ENCODE measurements at regions not wholly inside any gene's neighbourhood (a gene's known extent, or its start where the extent isn't known, plus 50 kb on each side); places are given as distances from the start of the nearest gene placed in this dataset.
"Not testable (repeated sequence)": the region's sequence is repeated elsewhere in the genome, so short reads cannot be mapped to it uniquely, and the experiment has no call there.

- H3K36me3 ChIP-seq (ENCODE audit: control insufficient read depth, insufficient read depth, low read length), result no peaks in the 10 kb centered on the region
- H3K27me3 ChIP-seq (ENCODE audit: control insufficient read depth, insufficient read depth, low read length), result no peaks in the 10 kb centered on the region
- H3K4me1 ChIP-seq (ENCODE audit: control insufficient read depth, insufficient read depth, low read length), result no peaks in the 10 kb centered on the region
- no peaks in the 10 kb centered on the region for H3K9me3 ChIP-seq (ENCODE audit: control insufficient read depth, insufficient read depth, low read depth, low read length)
- H3K27ac ChIP-seq (ENCODE audit: low read length), result no peak overlapping the region
- BruUV-seq (replicated peaks), result no TSS peak
- ATAC-seq (no peak), DNase-seq (ENCODE audit: low read depth, low spot score) (no peak)
- TF ChIP-seq CTCF (IDR thresholded peaks at IDR 0.05), result no peak
- TF ChIP-seq REST (IDR thresholded peaks at IDR 0.05; ENCODE audit: insufficient read depth in 1 of 2, low read depth in 2 of 2, low read length in 1 of 2), result no peak
- TF ChIP-seq POLR2AphosphoS5 (IDR thresholded peaks at IDR 0.05; ENCODE audit: low read depth, low read length), result no peak
- no peak for TF ChIP-seq TCF7L2 (IDR thresholded peaks at IDR 0.05; ENCODE audit: low read depth, low read length)
- no peak for TF ChIP-seq SIN3A (IDR thresholded peaks at IDR 0.05; ENCODE audit: borderline replicate concordance, insufficient read depth, low read depth, low read length)
- intact Hi-C loops (cut with micrococcal nuclease; ENCODE audit: unreplicated experiment), result no loop called here
- in situ Hi-C loops (cut with HindIII; ENCODE audit: low pct_unique_long_range_greater_than_20kb, low sequenced_read_pairs), result no loop called here
- ChIA-PET POLR2A (no interaction called here), CTCF (no interaction called here)
- H3K4me3 ChIP-seq (ENCODE audit: low read depth in 2 of 2, low read length in 2 of 2), result no peak overlapping the region
These were observed 1715.1 kb upstream of the IGFBP7 start for GRCh38 chr4:58825278-58825677.

GRCh38 chr4:58818560-58818959 is 1708.4 kb upstream of the IGFBP7 start:
- H3K4me3 ChIP-seq (ENCODE audit: low read depth in 2 of 2, low read length in 2 of 2); intact Hi-C loops (cut with micrococcal nuclease; ENCODE audit: unreplicated experiment); ATAC-seq; H3K36me3 ChIP-seq (ENCODE audit: control insufficient read depth, insufficient read depth, low read length); DNase-seq (ENCODE audit: low read depth, low spot score); in situ Hi-C loops (cut with HindIII; ENCODE audit: low pct_unique_long_range_greater_than_20kb, low sequenced_read_pairs); H3K27me3 ChIP-seq (ENCODE audit: control insufficient read depth, insufficient read depth, low read length); H3K9me3 ChIP-seq (ENCODE audit: control insufficient read depth, insufficient read depth, low read depth, low read length); BruUV-seq (replicated peaks); POLR2A ChIA-PET; CTCF ChIA-PET; H3K27ac ChIP-seq (ENCODE audit: low read length); H3K4me1 ChIP-seq (ENCODE audit: control insufficient read depth, insufficient read depth, low read length): not testable (repeated sequence)

DNA sequence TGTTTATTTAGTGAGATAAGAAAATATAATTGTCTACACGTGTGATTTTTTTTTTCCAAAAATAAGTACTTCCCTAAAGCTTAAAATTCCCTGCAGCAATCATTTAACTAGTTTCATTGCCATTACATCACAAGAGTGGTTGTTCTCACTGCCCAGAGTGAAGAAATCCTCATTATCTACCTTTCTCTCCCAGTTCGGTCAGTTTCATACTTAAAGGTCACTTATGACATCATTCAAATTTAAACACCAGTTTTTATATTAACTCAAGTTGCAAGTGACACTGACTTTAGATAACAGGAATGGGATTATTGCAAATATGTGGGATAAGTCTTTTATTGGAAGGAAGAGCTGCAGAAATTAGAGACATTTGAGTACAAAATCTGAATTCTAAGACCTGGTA is 1699.8 kb upstream of the IGFBP7 start:
- Histone ChIP-seq H3K4me3 (ENCODE audit: low read depth in 2 of 2, low read length in 2 of 2) (no peak overlapping the region), H3K27me3 (ENCODE audit: control insufficient read depth, insufficient read depth, low read length) (no peaks in the 10 kb centered on the region), H3K27ac (ENCODE audit: low read length) (no peak overlapping the region), H3K9me3 (ENCODE audit: control insufficient read depth, insufficient read depth, low read depth, low read length) (no peaks in the 10 kb centered on the region), H3K36me3 (ENCODE audit: control insufficient read depth, insufficient read depth, low read length) (no peaks in the 10 kb centered on the region), H3K4me1 (ENCODE audit: control insufficient read depth, insufficient read depth, low read length) (no peaks in the 10 kb centered on the region)
- in situ Hi-C loops (cut with HindIII; ENCODE audit: low pct_unique_long_range_greater_than_20kb, low sequenced_read_pairs) (no loop called here), intact Hi-C loops (cut with micrococcal nuclease; ENCODE audit: unreplicated experiment) (no loop called here)
- CTCF ChIA-PET, result no interaction called here
- ATAC-seq (no peak), DNase-seq (ENCODE audit: low read depth, low spot score) (no peak)
- no peak for TF ChIP-seq TCF7L2 (IDR thresholded peaks at IDR 0.05; ENCODE audit: low read depth, low read length)
- TF ChIP-seq SIN3A (IDR thresholded peaks at IDR 0.05; ENCODE audit: borderline replicate concordance, insufficient read depth, low read depth, low read length), result no peak
- TF ChIP-seq POLR2AphosphoS5 (IDR thresholded peaks at IDR 0.05; ENCODE audit: low read depth, low read length), result no peak
- no peak for TF ChIP-seq REST (IDR thresholded peaks at IDR 0.05; ENCODE audit: insufficient read depth in 1 of 2, low read depth in 2 of 2, low read length in 1 of 2)
- no peak for TF ChIP-seq CTCF (IDR thresholded peaks at IDR 0.05)
- POLR2A ChIA-PET, result no interaction called here
- no TSS peak for BruUV-seq (replicated peaks)
